ENCODE measurements at regions not wholly inside any gene's neighbourhood (a gene's known extent, or its start where the extent isn't known, plus 50 kb on each side); places are given as distances from the start of the nearest gene placed in this dataset.

GRCh38 chr1:90834354-90834885, 117.3 kb upstream of the BARHL2 start:
- no peak for DNase-seq
- intact Hi-C loops (cut with DNase I; ENCODE audit: low total_unique reads): no loop called here
- peaks cover 5 to 30% of the 10 kb centered on the region in 2 donors for H3K27me3 ChIP-seq
- no peak overlapping the region for H3K27ac ChIP-seq
- no peaks in the 10 kb centered on the region for H3K9me3 ChIP-seq
- no peak overlapping the region for H3K4me3 ChIP-seq
- peaks cover 0 to 8% of the 10 kb centered on the region in 2 donors for H3K4me1 ChIP-seq
- TF ChIP-seq CTCF (IDR thresholded peaks at IDR 0.05): no peak
- TF ChIP-seq POLR2A (IDR thresholded peaks at IDR 0.05): no peak
- no peaks in the 10 kb centered on the region for H3K36me3 ChIP-seq

GRCh38 chr1:90833466-90834110, 116.5 kb upstream of the BARHL2 start:
- Histone ChIP-seq H3K9me3 (no peaks in the 10 kb centered on the region), H3K4me1 (peaks cover 0 to 8% of the 10 kb centered on the region in 2 donors), H3K36me3 (no peaks in the 10 kb centered on the region), H3K4me3 (no peak overlapping the region), H3K27ac (no peak overlapping the region), H3K27me3 (peaks cover 5 to 30% of the 10 kb centered on the region in 2 donors)
- DNase-seq: no peak
- intact Hi-C loops (cut with DNase I; ENCODE audit: low total_unique reads): no loop called here
- TF ChIP-seq CTCF (IDR thresholded peaks at IDR 0.05) (no peak), POLR2A (IDR thresholded peaks at IDR 0.05) (no peak)

- Histone ChIP-seq H3K27me3 (peaks cover 5 to 23% of the 10 kb centered on the region in 2 donors), H3K36me3 (no peaks in the 10 kb centered on the region), H3K27ac (no peak overlapping the region), H3K4me1 (peaks cover 0 to 8% of the 10 kb centered on the region in 2 donors), H3K4me3 (no peak overlapping the region), H3K9me3 (no peaks in the 10 kb centered on the region)
- TF ChIP-seq CTCF (IDR thresholded peaks at IDR 0.05) (no peak), POLR2A (IDR thresholded peaks at IDR 0.05) (no peak)
- DNase-seq: no peak
- intact Hi-C loops (cut with DNase I; ENCODE audit: low total_unique reads): no loop called here
Measured at GRCh38 chr1:90831910-90832309, 114.8 kb upstream of the BARHL2 start.

GRCh38 chr1:90826834-90827233, 109.7 kb upstream of the BARHL2 start:
- Histone ChIP-seq H3K27me3 (no peaks in the 10 kb centered on the region), H3K27ac (no peak overlapping the region), H3K36me3 (no peaks in the 10 kb centered on the region), H3K9me3 (no peaks in the 10 kb centered on the region), H3K4me1 (no peaks in the 10 kb centered on the region), H3K4me3 (no peak overlapping the region)
- no peak for DNase-seq
- intact Hi-C loops (cut with DNase I; ENCODE audit: low total_unique reads): no loop called here
- TF ChIP-seq POLR2A (IDR thresholded peaks at IDR 0.05): no peak
- TF ChIP-seq CTCF (IDR thresholded peaks at IDR 0.05): no peak

- DNase-seq: no peak
- TF ChIP-seq POLR2A (IDR thresholded peaks at IDR 0.05) (no peak), CTCF (IDR thresholded peaks at IDR 0.05) (no peak)
- Histone ChIP-seq H3K9me3 (no peaks in the 10 kb centered on the region), H3K36me3 (no peaks in the 10 kb centered on the region), H3K27me3 (no peaks in the 10 kb centered on the region), H3K4me1 (no peaks in the 10 kb centered on the region), H3K4me3 (no peak overlapping the region), H3K27ac (no peak overlapping the region)
- intact Hi-C loops (cut with DNase I; ENCODE audit: low total_unique reads): no loop called here
Measured at GRCh38 chr1:90826024-90826423, 108.9 kb upstream of the BARHL2 start.

Data from uterus (tissue), 3 donors.